ENCODE measurements at regions not wholly inside any gene's neighbourhood (a gene's known extent, or its start where the extent isn't known, plus 50 kb on each side); places are given as distances from the start of the nearest gene placed in this dataset.

- TF ChIP-seq CTCF (IDR thresholded peaks at IDR 0.05) (no peak), EP300 (IDR thresholded peaks at IDR 0.05) (no peak), POLR2A (IDR thresholded peaks at IDR 0.05) (no peak)
Measured at GRCh38 chr9:107809871-107810460, 320.4 kb upstream of the KLF4 start.
